ENCODE measurements at regions not wholly inside any gene's neighbourhood (a gene's known extent, or its start where the extent isn't known, plus 50 kb on each side); places are given as distances from the start of the nearest gene placed in this dataset.

DNA sequence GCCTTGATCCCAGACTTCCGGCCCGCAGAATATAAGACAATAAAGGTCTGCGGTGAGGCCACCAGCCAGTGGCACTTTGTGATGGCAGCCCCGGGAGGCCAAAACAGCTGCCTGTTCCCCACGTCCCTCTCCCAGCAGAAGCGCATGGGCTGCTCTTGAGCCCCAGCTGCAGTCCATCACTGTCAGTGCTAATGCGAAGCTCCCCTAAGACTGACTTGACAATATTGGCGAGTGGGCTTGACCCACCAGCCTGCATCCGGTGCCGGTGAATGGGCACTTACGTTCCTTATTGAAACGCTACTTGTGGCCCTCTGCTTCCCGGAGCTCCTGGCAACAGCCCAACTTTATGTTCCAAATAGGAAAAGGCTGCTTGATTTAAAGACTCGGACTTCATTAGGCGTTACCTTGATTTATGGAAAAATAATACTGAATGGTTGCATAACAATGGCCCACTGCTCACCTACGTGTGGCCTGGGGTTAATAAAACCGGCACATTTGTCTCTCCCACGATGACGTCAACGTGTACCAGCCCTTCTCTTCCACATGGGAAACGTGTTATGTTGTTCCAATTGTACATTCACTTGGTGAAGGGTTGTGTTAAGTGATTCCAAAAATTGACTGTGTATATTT lies 93.4 kb upstream of the SEPTIN5 start:
- TF ChIP-seq, protein P1, sequence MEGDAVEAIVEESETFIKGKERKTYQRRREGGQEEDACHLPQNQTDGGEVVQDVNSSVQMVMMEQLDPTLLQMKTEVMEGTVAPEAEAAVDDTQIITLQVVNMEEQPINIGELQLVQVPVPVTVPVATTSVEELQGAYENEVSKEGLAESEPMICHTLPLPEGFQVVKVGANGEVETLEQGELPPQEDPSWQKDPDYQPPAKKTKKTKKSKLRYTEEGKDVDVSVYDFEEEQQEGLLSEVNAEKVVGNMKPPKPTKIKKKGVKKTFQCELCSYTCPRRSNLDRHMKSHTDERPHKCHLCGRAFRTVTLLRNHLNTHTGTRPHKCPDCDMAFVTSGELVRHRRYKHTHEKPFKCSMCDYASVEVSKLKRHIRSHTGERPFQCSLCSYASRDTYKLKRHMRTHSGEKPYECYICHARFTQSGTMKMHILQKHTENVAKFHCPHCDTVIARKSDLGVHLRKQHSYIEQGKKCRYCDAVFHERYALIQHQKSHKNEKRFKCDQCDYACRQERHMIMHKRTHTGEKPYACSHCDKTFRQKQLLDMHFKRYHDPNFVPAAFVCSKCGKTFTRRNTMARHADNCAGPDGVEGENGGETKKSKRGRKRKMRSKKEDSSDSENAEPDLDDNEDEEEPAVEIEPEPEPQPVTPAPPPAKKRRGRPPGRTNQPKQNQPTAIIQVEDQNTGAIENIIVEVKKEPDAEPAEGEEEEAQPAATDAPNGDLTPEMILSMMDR (IDR thresholded peaks at IDR 0.05; ENCODE audit: control extremely low read depth in 1 of 3, insufficient read depth in 1 of 3, low read depth in 1 of 3, low read length in 3 of 3) = no peak
- no peak for TF ChIP-seq POLR2AphosphoS5 (IDR thresholded peaks at IDR 0.05; ENCODE audit: low read depth, low read length)
- TF ChIP-seq EGR1 (IDR thresholded peaks at IDR 0.05; ENCODE audit: borderline replicate concordance, low read depth, low read length) = no peak
- no peak for TF ChIP-seq RXRA (IDR thresholded peaks at IDR 0.05; ENCODE audit: insufficient read depth, low read depth, low read length)
- TF ChIP-seq CEBPB (IDR thresholded peaks at IDR 0.05; ENCODE audit: low read depth, low read length) = no peak
- TF ChIP-seq EZH2 (IDR thresholded peaks at IDR 0.05; ENCODE audit: low read depth, low read length, severe bottlenecking) = no peak
- TF ChIP-seq POLR2A (IDR thresholded peaks at IDR 0.05; ENCODE audit: control extremely low read depth in 1 of 2, low read depth in 2 of 2, low read length in 2 of 2) = no peak
- TF ChIP-seq SRF (IDR thresholded peaks at IDR 0.05; ENCODE audit: low read depth, low read length) = no peak
- no peak for TF ChIP-seq MAFK (IDR thresholded peaks at IDR 0.05; ENCODE audit: low read depth, low read length)
- no peak for TF ChIP-seq SP1 (IDR thresholded peaks at IDR 0.05; ENCODE audit: low read depth, low read length)

Measured in H1 (cell line).